NCI-H1417 treated with DMSO at 0.1 percent for 48 hours (cell line): ENCODE measurements at regions not wholly inside any gene's neighbourhood (a gene's known extent, or its start where the extent isn't known, plus 50 kb on each side); places are given as distances from the start of the nearest gene placed in this dataset.
"Not testable (repeated sequence)": the region's sequence is repeated elsewhere in the genome, so short reads cannot be mapped to it uniquely, and the experiment has no call there.

Experiments used
- DNase-seq: peaks from one replicate; lab custom pipeline; 2025; lab: John Stamatoyannopoulos, UW

DNA sequence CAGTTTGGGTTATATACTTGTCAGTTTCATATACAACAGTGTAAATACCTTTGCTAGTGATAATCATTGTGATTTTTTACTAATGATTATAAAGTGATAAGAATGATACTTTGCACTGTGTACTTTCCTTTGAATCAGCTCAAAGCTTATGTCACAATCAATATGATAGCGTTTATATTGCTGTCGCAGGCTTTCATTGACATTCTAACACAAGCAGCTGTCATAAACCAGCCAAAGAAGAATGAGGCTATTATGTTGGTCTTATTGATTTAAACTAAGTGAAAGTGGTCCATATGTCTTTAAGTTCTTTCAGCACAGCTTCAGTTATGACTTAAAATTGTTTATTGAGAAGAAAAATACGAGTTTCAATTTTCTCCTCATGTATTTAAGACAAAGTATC is 272.7 kb upstream of the RGMB start:
- no peak for DNase-seq

GRCh38 chr5:98503616-98504015 is 269.8 kb upstream of the RGMB start:
- no peak for DNase-seq

GRCh38 chr5:98504505-98504904 is 269.0 kb upstream of the RGMB start:
- no peak for DNase-seq

GRCh38 chr5:98510143-98510985 is 263.1 kb upstream of the RGMB start:
- DNase-seq = no peak

- DNase-seq = no peak
Observed at GRCh38 chr5:98513380-98513779, 260.1 kb upstream of the RGMB start.

DNA sequence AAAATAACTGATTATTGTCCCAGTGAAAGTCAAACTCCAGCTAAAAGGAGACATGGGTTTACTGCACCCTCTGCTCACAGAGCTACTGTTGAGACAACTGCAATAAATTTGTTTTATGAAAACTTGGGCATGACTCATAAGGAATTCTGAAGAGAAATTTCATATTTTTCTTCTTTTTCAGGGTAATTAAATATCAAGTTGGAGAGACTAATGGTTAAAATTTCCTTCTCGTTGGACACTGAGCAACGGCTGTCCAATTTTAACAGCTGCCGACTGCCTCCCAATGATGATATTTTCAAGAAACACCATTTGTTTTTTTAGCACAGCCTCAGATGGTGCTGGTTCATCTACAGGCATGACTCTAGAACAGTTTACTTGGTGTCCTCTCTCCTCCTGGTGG is 259.2 kb upstream of the RGMB start:
- no peak for DNase-seq

- no peak for DNase-seq
Observed at GRCh38 chr5:98516701-98517100, 256.8 kb upstream of the RGMB start.

- no peak for DNase-seq
Observed at GRCh38 chr5:98517560-98518366, 255.7 kb upstream of the RGMB start.

GRCh38 chr5:98518754-98519153 is 254.7 kb upstream of the RGMB start:
- no peak for DNase-seq

GRCh38 chr5:98519571-98519970 is 253.9 kb upstream of the RGMB start:
- DNase-seq = no peak

GRCh38 chr5:98521821-98522220 is 251.6 kb upstream of the RGMB start:
- no peak for DNase-seq

- DNase-seq = no peak
Observed at GRCh38 chr5:98524773-98525172, 248.7 kb upstream of the RGMB start.

GRCh38 chr5:98527846-98528245 is 245.6 kb upstream of the RGMB start:
- DNase-seq = no peak

DNA sequence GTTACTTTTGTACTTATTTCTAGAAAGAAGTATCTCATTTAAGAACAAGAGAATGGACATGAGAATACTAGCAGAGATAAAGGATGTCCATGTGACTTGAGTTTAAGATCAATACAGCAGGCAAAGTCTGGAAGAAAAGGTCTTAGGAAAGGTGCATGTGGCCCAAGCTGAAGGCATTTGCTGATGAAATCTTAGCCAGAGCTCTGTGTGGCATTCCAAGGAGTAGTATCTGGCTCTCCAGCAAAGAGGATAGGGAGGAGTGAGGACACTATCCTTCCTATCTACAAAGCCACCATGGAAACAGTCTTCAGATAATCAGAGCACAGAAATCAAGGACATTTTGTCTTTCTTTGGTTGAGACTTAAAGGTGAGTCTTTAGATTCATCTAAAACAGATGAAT is 244.1 kb upstream of the RGMB start:
- DNase-seq = no peak

DNA sequence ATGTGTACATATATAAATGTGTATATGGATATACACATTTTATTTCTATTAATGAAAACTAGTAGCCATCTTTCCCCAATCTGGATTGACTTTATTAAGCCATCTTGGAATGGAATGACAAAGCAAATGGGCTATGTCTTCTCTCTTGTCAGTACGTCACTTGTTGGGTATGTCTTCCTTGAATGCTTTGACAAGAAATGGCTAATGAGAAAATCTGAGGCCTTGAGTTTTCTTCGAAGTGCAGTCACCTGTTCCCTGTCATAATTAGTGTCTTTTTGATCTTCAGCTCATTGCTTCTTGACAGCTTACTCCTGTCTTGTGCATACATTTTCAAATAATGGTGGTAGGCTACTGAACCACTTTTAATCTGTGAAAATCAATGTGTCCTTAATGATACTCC is 243.2 kb upstream of the RGMB start:
- no peak for DNase-seq

DNA sequence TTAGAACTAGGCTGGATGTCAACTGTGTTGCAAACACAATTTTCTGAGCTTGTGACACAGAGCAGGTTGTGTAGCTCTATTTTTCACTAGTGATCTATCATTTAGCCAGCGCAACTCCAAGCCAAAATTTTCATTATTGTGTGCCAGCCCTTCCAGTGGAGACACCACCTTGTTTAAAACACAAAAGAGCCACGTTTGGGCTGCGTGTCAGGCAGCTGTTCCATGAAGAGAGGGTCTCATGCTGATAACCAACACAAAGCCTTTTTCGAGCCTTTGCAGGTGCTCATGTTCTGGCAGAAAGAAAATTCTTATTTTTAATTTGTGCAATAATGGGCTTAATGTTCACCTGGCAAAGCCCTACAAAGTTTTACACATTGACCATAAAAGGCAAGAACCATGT is 237.6 kb upstream of the RGMB start:
- DNase-seq = no peak

DNA sequence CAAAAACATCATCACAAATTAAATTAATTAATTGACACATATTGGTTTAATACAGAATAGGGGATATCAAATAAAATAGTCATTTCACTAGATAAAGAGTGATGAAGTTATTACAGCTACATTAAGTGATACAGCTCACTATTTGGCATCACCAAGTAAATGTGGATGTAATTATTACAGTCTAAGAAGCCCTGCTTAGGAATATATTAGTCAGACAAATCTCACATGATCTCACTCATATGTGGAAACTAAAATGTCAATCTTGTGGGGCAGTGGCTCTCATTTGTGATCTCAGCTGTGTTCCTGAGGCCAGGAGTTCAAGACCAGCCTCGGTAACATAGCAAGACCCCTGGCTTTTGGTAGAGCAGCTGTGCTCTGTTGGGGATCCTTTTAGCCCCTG is 233.4 kb upstream of the RGMB start:
- DNase-seq = no peak

GRCh38 chr5:98541641-98542040 is 231.8 kb upstream of the RGMB start:
- DNase-seq = no peak

DNA sequence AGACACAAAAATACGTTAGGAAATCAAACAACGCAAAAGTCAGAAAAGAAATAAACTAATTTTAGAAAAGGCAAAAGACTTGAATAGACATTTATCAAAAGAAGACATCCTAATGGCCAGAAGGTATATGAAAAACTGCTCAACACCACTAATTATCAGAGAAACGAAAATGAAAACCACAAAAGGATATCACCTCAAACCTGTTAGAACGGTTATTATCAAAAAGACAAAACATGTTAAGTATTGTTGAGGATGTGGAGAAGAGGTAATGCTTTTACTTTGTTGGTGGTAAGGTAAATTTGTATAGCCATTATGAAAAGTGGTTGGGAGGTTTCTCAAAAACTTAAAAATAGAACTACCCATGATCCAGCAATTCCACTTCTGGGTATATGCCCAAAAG is 230.0 kb upstream of the RGMB start:
- no peak for DNase-seq

DNA sequence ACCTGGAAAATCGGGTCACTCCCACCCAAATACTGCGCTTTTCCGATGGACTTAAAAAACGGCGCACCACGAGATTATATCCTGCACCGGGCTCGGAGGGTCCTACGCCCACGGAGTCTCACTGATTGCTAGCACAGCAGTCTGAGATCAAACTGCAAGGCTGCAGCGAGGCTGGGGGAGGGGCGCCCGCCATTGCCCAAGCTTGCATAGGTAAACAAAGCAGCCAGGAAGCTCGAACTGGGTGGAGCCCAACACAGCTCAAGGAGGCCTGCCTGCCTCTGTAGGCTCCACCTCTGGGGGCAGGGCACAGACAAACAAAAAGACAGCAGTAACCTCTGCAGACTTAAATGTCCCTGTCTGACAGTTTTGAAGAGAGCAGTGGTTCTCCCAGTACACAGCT is 226.5 kb upstream of the RGMB start:
- DNase-seq = not testable (repeated sequence)

DNA sequence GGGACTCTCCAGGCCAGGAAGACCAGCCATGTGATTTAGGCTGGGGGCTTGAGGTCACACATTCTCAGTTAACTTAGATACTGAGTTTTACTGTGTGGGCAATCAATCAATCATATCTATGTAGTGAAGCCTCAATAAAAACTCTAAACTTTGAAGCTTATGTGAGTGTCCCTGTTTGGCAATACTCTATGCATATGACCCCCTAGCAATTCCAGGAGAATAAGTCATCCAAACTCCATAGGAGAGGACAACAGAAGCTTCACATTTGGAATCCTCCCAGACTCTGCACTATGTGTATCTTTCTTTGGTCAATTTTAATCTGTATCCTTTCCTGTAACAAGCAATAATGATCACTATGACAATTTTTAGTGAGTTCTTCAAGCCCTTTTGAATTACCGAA is 216.8 kb upstream of the RGMB start:
- no peak for DNase-seq

DNA sequence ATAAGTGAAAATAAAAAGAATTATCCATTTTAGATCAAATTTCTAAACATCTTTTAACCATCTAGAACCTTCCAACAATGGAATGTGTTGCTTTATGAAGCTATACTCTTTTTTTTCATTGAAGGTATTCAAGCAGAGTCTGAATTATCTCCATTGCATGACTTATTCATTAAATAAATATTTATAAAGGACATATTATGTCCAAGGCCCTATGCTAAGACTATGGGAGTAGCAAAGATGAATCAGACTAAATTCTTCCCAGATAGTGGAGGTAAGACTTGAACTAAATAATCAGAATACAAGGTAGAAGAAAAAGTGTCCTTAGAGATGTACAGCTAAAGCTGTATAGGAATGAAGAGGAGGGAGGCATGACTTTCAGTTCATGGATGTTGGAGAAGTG is 215.5 kb upstream of the RGMB start:
- DNase-seq = no peak

- DNase-seq = no peak
Observed at GRCh38 chr5:98563885-98564653, 209.4 kb upstream of the RGMB start.
